Loucy (cell line): ENCODE measurements at regions not wholly inside any gene's neighbourhood (a gene's known extent, or its start where the extent isn't known, plus 50 kb on each side); places are given as distances from the start of the nearest gene placed in this dataset.

Source experiments
- EZH2phosphoT487 ChIP-seq: fragments of 200-600 bp; IDR thresholded peaks from 2 replicates; pipeline ENCODE4 v1.6.1; 2018; ENCODE audit warnings: antibody characterized with exemption, mild to moderate bottlenecking, moderate library complexity, borderline replicate concordance
- TF ChIP-seq, protein P1 (sequence below): fragments of 200-600 bp; sonication (generic); conservative IDR thresholded peaks from 2 replicates; pipeline ENCODE4 v1.5.1; 2014; ENCODE audit warnings: mild to moderate bottlenecking, antibody characterized with exemption, low read length

DNA sequence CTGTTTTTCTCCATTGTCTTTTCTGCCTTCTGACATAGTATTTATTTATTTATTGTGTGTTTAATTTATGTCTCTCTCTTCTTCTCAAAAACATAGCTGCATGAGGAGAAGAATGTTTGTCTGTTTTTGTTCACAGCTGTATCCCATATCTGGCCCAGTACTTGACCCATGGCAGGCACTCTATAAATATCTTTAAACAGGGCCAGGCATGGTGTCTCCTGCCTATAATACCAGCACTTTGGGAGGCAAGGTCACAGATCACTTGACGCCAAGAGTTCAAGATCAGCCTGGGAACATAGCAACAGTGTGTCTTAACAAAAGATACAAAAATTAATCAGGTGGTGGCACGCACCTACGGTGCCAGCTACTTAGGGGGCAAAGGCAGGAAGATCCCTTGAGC lies 361.3 kb upstream of the KLHL29 start:
- TF ChIP-seq, protein P1, sequence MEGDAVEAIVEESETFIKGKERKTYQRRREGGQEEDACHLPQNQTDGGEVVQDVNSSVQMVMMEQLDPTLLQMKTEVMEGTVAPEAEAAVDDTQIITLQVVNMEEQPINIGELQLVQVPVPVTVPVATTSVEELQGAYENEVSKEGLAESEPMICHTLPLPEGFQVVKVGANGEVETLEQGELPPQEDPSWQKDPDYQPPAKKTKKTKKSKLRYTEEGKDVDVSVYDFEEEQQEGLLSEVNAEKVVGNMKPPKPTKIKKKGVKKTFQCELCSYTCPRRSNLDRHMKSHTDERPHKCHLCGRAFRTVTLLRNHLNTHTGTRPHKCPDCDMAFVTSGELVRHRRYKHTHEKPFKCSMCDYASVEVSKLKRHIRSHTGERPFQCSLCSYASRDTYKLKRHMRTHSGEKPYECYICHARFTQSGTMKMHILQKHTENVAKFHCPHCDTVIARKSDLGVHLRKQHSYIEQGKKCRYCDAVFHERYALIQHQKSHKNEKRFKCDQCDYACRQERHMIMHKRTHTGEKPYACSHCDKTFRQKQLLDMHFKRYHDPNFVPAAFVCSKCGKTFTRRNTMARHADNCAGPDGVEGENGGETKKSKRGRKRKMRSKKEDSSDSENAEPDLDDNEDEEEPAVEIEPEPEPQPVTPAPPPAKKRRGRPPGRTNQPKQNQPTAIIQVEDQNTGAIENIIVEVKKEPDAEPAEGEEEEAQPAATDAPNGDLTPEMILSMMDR: no peak
- TF ChIP-seq EZH2phosphoT487: no peak
